Breast epithelium (tissue), 4 donors: ENCODE measurements at regions not wholly inside any gene's neighbourhood (a gene's known extent, or its start where the extent isn't known, plus 50 kb on each side); places are given as distances from the start of the nearest gene placed in this dataset.

Experiments used
- DNase-seq, 2 donors: peaks; one replicate each; pipeline ENCODE4 v3.0.0-alpha.2; 2019; ENCODE audit warnings: low spot score in 2 of 2
- H3K27ac ChIP-seq, 2 donors: fragments of 200-600 bp; sonication (generic) in 1 of 2; one replicate each; pipeline ENCODE4 v1.5.1; 2016 to 2019; ENCODE audit warnings: mild to moderate bottlenecking in 1 of 2
- H3K27me3 ChIP-seq, 2 donors: fragments of 200-600 bp; sonication (generic) in 1 of 2; one replicate each; pipeline versions ENCODE4 v1.5.1 to v1.6.0; 2017 to 2019; ENCODE audit warnings: control low read depth in 1 of 2, mild to moderate bottlenecking in 1 of 2
- H3K36me3 ChIP-seq: fragments of 200-600 bp; one replicate; pipeline ENCODE4 v1.5.1; 2019
- H3K4me1 ChIP-seq, 2 donors: fragments of 200-600 bp; sonication (generic); one replicate each; pipeline ENCODE4 v1.5.1; 2016 to 2019; ENCODE audit warnings: control low read depth in 1 of 2
- H3K4me3 ChIP-seq, 3 donors: fragments of 200-600 bp; sonication (generic); 1 replicate in 2 of 3; 2 replicates in 1 of 3; pipeline ENCODE4 v1.5.1; 2016 to 2019; ENCODE audit warnings: mild to moderate bottlenecking in 3 of 3, moderate library complexity in 2 of 3
- H3K9me3 ChIP-seq, 2 donors: fragments of 200-600 bp; sonication (generic) in 1 of 2; one replicate each; pipeline ENCODE4 v1.5.1; 2016 to 2019; ENCODE audit warnings: control low read depth in 1 of 2
- CTCF ChIP-seq, 3 donors: fragments of 450-650 bp; IDR thresholded peaks; one replicate each; pipeline ENCODE4 v1.5.1; 2016 to 2017; ENCODE audit warnings: antibody characterized with exemption in 3 of 3, mild to moderate bottlenecking in 3 of 3, moderate library complexity in 3 of 3
- POLR2A ChIP-seq: fragments of 450-650 bp; IDR thresholded peaks from one replicate; pipeline ENCODE4 v1.6.1; 2016; ENCODE audit warnings: antibody characterized with exemption, mild to moderate bottlenecking, moderate library complexity
- POLR2AphosphoS5 ChIP-seq, 3 donors: sonication (generic); formaldehyde crosslinking; IDR thresholded peaks; one replicate each; pipeline ENCODE4 v1.6.1; 2017; ENCODE audit warnings: antibody characterized with exemption in 3 of 3
- intact Hi-C: fragments of 100-400 bp; cut with DNase I; formaldehyde crosslinking; loops from one replicate; pipeline ENCODE4 v1.15.1; 2023; ENCODE audit warnings: low total_unique reads

DNA sequence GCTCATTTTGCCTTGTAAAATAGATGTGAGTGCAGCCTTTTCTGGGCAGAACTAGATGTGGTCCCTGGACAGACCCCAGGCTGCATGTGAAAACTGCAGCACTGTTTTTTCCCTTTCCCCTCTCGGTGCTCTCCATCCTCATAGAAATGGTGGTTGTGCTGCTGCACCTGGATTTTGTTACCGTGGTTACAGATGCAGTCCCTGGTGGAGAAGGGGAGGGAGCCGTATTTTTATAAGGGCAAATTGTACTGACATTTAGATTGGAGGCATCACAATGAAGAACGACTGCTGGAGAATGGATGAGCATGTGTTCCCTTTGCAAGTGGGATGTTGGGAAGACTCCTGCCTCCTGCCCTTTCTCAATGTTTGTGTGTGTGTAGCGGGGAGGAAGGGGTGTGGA, 469.9 kb downstream of the CCSER2 start:
- H3K27ac ChIP-seq, result no peak overlapping the region
- no peak for TF ChIP-seq CTCF (IDR thresholded peaks at IDR 0.05)
- TF ChIP-seq POLR2AphosphoS5 (IDR thresholded peaks at IDR 0.05), result no peak
- no peak for TF ChIP-seq POLR2A
- no peak for DNase-seq
- no peaks in the 10 kb centered on the region for H3K27me3 ChIP-seq
- intact Hi-C loops, result no loop called here
- no peaks in the 10 kb centered on the region for H3K36me3 ChIP-seq
- no peaks in the 10 kb centered on the region for H3K4me1 ChIP-seq
- no peak overlapping the region for H3K4me3 ChIP-seq
- H3K9me3 ChIP-seq, result no peaks in the 10 kb centered on the region

DNA sequence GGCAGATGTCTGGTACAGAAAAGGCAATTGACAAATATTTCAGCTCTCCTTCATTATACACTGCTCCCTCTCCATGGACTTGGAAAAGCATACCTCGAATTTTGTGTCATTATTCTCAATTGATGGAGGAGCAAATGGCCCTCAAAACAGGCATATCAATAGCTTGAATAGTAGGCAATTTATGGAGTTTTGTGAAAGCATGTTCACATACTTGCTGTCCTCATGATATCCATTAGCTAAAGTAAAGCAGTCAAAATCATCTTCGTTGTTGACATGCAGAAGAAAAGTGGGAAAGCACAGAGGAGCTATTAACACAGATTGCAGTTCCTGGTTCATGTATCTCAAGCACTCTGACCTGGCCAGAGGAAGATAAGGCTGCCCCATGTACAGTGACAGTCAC, 472.8 kb downstream of the CCSER2 start:
- Histone ChIP-seq H3K27me3 (no peaks in the 10 kb centered on the region), H3K4me1 (no peaks in the 10 kb centered on the region), H3K9me3 (peaks cover 0 to 3% of the 10 kb centered on the region in 2 donors), H3K36me3 (no peaks in the 10 kb centered on the region), H3K27ac (no peak overlapping the region), H3K4me3 (no peak overlapping the region)
- DNase-seq, result no peak
- TF ChIP-seq POLR2AphosphoS5 (IDR thresholded peaks at IDR 0.05), result no peak
- TF ChIP-seq CTCF (IDR thresholded peaks at IDR 0.05), result no peak
- TF ChIP-seq POLR2A, result no peak
- intact Hi-C loops, result no loop called here

DNA sequence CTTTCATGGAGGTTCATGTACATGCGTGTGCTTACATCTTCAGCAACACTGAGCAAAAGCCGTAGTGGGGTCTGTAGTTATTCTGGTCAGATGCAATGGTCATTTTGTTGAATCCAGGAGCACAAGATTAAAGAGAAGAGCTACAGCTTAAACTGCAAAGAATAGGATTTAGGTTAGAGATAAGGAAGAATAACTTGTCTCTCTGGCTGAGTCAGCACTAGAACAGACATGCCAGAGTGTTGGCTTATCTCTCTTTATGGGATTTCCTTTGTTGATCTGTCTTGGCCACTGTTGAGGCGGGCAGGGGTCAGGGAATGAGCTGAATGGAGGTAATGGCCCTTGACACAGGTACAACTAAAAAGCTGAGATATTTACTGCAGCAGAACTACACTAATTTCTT, 473.5 kb downstream of the CCSER2 start:
- no peak for DNase-seq
- intact Hi-C loops, result no loop called here
- Histone ChIP-seq H3K36me3 (no peaks in the 10 kb centered on the region), H3K27me3 (no peaks in the 10 kb centered on the region), H3K27ac (no peak overlapping the region), H3K4me3 (no peak overlapping the region), H3K9me3 (peaks cover 0 to 6% of the 10 kb centered on the region in 2 donors), H3K4me1 (no peaks in the 10 kb centered on the region)
- TF ChIP-seq POLR2A (no peak), CTCF (IDR thresholded peaks at IDR 0.05) (no peak), POLR2AphosphoS5 (IDR thresholded peaks at IDR 0.05) (no peak)

GRCh38 chr10:84805149-84805548, 476.8 kb downstream of the CCSER2 start:
- no peak overlapping the region for H3K4me3 ChIP-seq
- no peaks in the 10 kb centered on the region for H3K27me3 ChIP-seq
- H3K9me3 ChIP-seq, result peaks cover 0 to 6% of the 10 kb centered on the region in 2 donors
- TF ChIP-seq POLR2A (no peak), CTCF (IDR thresholded peaks at IDR 0.05) (no peak), POLR2AphosphoS5 (IDR thresholded peaks at IDR 0.05) (no peak)
- intact Hi-C loops, result no loop called here
- H3K27ac ChIP-seq, result no peak overlapping the region
- no peak for DNase-seq
- no peaks in the 10 kb centered on the region for H3K36me3 ChIP-seq
- no peaks in the 10 kb centered on the region for H3K4me1 ChIP-seq

DNA sequence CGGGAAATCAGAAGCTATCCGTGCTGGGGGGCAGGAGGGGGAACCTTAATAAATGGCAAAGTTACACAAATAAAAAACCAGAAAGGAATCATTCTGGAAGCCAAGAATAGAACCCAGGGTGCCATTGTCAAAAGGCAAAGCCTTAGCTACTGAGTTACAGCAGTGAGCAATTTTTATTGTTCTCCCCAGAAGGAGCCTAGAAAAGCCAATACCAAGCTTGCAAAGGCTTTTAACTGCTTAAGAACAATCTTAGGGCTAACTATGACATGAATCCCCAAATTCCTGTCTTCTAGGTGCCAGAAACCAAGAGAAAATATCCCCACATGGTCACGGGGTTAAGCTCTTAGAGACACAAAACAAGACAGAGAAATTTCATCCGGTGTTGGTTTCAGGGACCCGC, 482.7 kb downstream of the CCSER2 start:
- Histone ChIP-seq H3K4me1 (no peaks in the 10 kb centered on the region), H3K4me3 (no peak overlapping the region), H3K27me3 (no peaks in the 10 kb centered on the region), H3K9me3 (peaks cover 0 to 4% of the 10 kb centered on the region in 2 donors), H3K36me3 (no peaks in the 10 kb centered on the region), H3K27ac (no peak overlapping the region)
- TF ChIP-seq POLR2A, result no peak
- TF ChIP-seq POLR2AphosphoS5 (IDR thresholded peaks at IDR 0.05), result no peak
- no peak for TF ChIP-seq CTCF (IDR thresholded peaks at IDR 0.05)
- no peak for DNase-seq
- intact Hi-C loops, result no loop called here
